WTC11 (cell line): ENCODE measurements at regions not wholly inside any gene's neighbourhood (a gene's known extent, or its start where the extent isn't known, plus 50 kb on each side); places are given as distances from the start of the nearest gene placed in this dataset.

Experiments used
- ATAC-seq: fragments of 200-7000 bp; cut with Tn5 transposase; 2 replicates; pipeline ENCODE4 v1.10.0; 2021; ENCODE audit warnings: mild to moderate bottlenecking, moderate library complexity
- CTCF ChIA-PET: fragments of 300-600 bp; sonication (Branson Sonifier 250); formaldehyde crosslinking; loops from one replicate; lab custom pipeline; 2021; ENCODE audit warnings: antibody characterized with exemption; lab: Charles Lee
- POLR2A ChIA-PET: fragments of 350-600 bp; sonication (Branson Sonifier 250); formaldehyde crosslinking; loops from one replicate; lab custom pipeline; 2021; ENCODE audit warnings: antibody characterized with exemption; lab: Charles Lee
- DNase-seq: peaks from one replicate; pipeline ENCODE4 v3.0.0; 2021; ENCODE audit warnings: low spot score
- H3K27ac Mint-ChIP-seq: 2 replicates; pipeline ENCODE4 v1.8.0; 2021; ENCODE audit warnings: mixed read lengths
- H3K27me3 Mint-ChIP-seq: 2 replicates; pipeline ENCODE4 v1.8.0; 2021; ENCODE audit warnings: low read depth, mild to moderate bottlenecking, moderate library complexity, mixed read lengths
- H3K36me3 Mint-ChIP-seq: 2 replicates; pipeline ENCODE4 v1.8.0; 2021; ENCODE audit warnings: mixed read lengths
- H3K4me1 Mint-ChIP-seq: 2 replicates; pipeline ENCODE4 v1.8.0; 2022; ENCODE audit warnings: mixed read lengths
- H3K4me3 Mint-ChIP-seq: 2 replicates; pipeline ENCODE4 v1.8.0; 2021; ENCODE audit warnings: mild to moderate bottlenecking, moderate library complexity, mixed read lengths
- H3K9me3 Mint-ChIP-seq: 2 replicates; pipeline ENCODE4 v1.8.0; 2021; ENCODE audit warnings: mixed read lengths
- ATF6 ChIP-seq: sonication (generic); formaldehyde crosslinking; IDR thresholded peaks from 2 replicates; pipeline ENCODE4 v1.8.1; 2023; ENCODE audit warnings: mild to moderate bottlenecking, missing genetic modification reagents
- ETV6 ChIP-seq: sonication (generic); formaldehyde crosslinking; IDR thresholded peaks from 2 replicates; pipeline ENCODE4 v1.8.1; 2022; ENCODE audit warnings: mild to moderate bottlenecking, missing genetic modification reagents
- HMGA2 ChIP-seq: fragments of 250-450 bp; sonication (Bioruptor Pico); IDR thresholded peaks from 2 replicates; pipeline ENCODE4 v1.4.0; 2021; ENCODE audit warnings: mild to moderate bottlenecking, moderate library complexity
- IRF2 ChIP-seq: sonication (generic); formaldehyde crosslinking; IDR thresholded peaks from 2 replicates; pipeline ENCODE4 v1.8.0; 2022; ENCODE audit warnings: low read depth, missing genetic modification reagents, borderline replicate concordance
- PRDM15 ChIP-seq: sonication (generic); formaldehyde crosslinking; IDR thresholded peaks from 2 replicates; pipeline ENCODE4 v1.8.0; 2022; ENCODE audit warnings: missing genetic modification reagents
- PRRX2 ChIP-seq: fragments of 250-450 bp; sonication (Bioruptor Pico); IDR thresholded peaks from 2 replicates; pipeline ENCODE4 v1.8.0; 2021; ENCODE audit warnings: mild to moderate bottlenecking
- ZNF138 ChIP-seq: sonication (generic); formaldehyde crosslinking; conservative IDR thresholded peaks from 2 replicates; pipeline ENCODE4 v1.8.1; 2022; ENCODE audit warnings: mild to moderate bottlenecking, moderate library complexity, missing genetic modification reagents
- ZNF416 ChIP-seq: fragments of 250-450 bp; sonication (Bioruptor Pico); IDR thresholded peaks from 2 replicates; pipeline ENCODE4 v1.9.0; 2021; ENCODE audit warnings: mild to moderate bottlenecking, inconsistent platforms
- TF ChIP-seq, protein P1 (sequence below): fragments of 250-450 bp; sonication (Bioruptor Pico); IDR thresholded peaks from 2 replicates; pipeline ENCODE4 v1.9.0; 2021; ENCODE audit warnings: mild to moderate bottlenecking, borderline replicate concordance

DNA sequence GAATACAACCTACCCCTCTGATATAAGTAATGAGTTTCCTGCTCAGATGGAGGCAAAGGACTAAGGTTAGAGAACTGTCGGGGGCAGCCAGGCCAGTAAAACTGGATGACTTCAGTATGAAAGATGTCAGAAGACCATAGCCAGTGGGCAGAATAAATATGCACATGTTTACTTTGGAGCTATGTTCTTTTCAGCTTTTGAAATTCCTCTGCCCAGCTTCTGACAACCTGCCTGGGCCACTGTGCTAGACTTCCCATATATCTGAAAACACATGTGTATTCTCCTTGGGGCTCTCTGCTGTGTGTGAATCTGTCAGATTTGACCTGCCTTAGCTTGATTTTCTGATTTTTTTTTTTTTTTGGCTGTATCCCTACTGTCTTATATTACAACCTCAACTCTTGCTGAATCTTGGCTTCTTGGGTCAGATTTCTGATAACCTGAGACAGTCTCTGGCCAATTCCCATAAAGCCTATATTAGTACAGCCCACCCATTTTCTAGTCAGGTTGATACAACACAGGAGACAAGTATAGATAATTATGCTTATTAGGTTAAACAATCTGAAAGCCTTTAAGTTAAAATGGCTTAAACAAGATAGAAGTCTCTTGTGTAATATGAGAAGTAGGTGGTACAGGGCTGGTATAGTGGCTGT, 76.6 kb upstream of the PRLR start (continued):
- TF ChIP-seq, protein P1, sequence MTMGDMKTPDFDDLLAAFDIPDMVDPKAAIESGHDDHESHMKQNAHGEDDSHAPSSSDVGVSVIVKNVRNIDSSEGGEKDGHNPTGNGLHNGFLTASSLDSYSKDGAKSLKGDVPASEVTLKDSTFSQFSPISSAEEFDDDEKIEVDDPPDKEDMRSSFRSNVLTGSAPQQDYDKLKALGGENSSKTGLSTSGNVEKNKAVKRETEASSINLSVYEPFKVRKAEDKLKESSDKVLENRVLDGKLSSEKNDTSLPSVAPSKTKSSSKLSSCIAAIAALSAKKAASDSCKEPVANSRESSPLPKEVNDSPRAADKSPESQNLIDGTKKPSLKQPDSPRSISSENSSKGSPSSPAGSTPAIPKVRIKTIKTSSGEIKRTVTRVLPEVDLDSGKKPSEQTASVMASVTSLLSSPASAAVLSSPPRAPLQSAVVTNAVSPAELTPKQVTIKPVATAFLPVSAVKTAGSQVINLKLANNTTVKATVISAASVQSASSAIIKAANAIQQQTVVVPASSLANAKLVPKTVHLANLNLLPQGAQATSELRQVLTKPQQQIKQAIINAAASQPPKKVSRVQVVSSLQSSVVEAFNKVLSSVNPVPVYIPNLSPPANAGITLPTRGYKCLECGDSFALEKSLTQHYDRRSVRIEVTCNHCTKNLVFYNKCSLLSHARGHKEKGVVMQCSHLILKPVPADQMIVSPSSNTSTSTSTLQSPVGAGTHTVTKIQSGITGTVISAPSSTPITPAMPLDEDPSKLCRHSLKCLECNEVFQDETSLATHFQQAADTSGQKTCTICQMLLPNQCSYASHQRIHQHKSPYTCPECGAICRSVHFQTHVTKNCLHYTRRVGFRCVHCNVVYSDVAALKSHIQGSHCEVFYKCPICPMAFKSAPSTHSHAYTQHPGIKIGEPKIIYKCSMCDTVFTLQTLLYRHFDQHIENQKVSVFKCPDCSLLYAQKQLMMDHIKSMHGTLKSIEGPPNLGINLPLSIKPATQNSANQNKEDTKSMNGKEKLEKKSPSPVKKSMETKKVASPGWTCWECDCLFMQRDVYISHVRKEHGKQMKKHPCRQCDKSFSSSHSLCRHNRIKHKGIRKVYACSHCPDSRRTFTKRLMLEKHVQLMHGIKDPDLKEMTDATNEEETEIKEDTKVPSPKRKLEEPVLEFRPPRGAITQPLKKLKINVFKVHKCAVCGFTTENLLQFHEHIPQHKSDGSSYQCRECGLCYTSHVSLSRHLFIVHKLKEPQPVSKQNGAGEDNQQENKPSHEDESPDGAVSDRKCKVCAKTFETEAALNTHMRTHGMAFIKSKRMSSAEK (CRISPR knock-in tag), result no peak
- TF ChIP-seq ATF6 (CRISPR knock-in tag) (no peak), PRRX2 (CRISPR knock-in tag) (no peak)

DNA sequence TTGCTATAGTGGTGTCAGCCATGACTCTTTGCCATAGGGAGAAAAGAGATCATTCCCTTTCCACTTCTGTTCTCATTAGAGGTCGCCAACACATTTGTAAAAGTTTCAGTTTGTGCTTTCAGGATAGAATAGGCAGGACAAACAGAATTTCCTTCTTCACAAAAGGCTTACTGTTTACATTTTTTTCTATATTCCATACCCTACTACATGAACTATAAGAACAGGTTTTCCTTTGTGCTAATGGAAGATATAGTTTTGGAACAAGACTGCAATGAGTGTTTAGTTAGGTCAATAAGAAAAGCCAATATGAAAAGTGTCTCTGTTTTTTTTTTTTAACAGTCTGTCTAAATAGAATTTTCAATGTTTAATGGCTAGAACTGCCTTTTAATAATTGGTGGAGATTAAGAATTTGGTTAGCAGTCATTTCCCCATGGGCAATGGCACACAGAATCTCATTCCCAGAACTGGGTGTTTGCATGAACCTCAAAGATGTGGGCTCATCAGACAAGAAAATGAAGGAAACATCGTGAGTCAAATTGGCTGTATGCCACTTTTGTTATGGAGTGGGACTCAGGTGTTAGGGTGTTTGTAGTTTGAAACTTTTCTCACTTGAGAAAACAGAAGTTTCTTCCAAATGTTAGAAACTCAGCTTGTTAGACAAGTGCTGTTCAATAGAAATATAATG, 75.2 kb upstream of the PRLR start:
- Mint-ChIP-seq H3K27ac (no peak overlapping the region), H3K36me3 (no peaks in the 10 kb centered on the region), H3K27me3 (no peaks in the 10 kb centered on the region), H3K4me1 (peaks cover 16% of the 10 kb centered on the region), H3K4me3 (no peak overlapping the region), H3K9me3 (peaks cover 9% of the 10 kb centered on the region)
- TF ChIP-seq ETV6 (CRISPR knock-in tag), result no peak
- no peak for TF ChIP-seq IRF2 (CRISPR knock-in tag)
- TF ChIP-seq ZNF138 (CRISPR knock-in tag), result no peak
- no peak for TF ChIP-seq ZNF416 (CRISPR knock-in tag)
- TF ChIP-seq HMGA2 (CRISPR knock-in tag), result no peak
- no peak for TF ChIP-seq PRDM15 (CRISPR knock-in tag)
- TF ChIP-seq, protein P1 (CRISPR knock-in tag), result no peak
- ChIA-PET CTCF (no interaction called here), POLR2A (no interaction called here)
- no peak for ATAC-seq
- DNase-seq, result no peak
